Superior temporal gyrus (tissue), 1 donor: ENCODE measurements at regions not wholly inside any gene's neighbourhood (a gene's known extent, or its start where the extent isn't known, plus 50 kb on each side); places are given as distances from the start of the nearest gene placed in this dataset.
"Not testable (repeated sequence)": the region's sequence is repeated elsewhere in the genome, so short reads cannot be mapped to it uniquely, and the experiment has no call there.

Experiments used
- DNase-seq: peaks from one replicate; pipeline ENCODE4 v3.0.0-alpha.2; 2016; ENCODE audit errors: extremely low spot score

DNA sequence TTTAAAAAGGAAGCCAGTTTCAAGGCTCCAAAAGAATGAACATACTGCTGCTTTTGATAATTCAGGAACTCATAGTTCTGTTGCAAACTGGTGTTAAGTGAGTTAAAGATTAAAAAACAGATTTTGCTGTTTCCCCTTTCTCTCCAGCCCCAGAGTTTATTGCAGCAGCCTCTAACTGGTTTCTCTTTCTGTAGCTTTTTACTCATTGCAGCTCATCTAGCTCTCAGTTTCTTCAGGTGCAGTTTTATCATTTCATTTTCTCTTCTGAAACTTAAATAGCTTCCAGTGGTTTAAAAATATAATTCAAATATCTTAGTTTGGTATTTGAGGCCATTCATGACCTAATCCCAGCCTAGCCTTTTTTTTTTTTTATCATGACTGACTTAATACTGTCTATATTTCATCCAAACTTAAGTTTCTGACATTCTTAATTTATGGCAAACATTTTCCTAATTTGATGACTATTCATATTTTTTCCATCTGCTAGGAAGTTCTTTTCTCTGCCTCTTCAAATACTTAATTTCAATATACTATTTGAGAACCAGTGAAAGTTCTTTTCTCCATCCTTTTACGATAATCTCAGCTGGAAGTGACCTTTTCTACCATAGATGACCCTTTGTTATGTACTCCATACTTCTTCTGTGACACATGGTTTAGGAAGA lies 252.7 kb upstream of the GRIA1 start:
- no peak for DNase-seq

DNA sequence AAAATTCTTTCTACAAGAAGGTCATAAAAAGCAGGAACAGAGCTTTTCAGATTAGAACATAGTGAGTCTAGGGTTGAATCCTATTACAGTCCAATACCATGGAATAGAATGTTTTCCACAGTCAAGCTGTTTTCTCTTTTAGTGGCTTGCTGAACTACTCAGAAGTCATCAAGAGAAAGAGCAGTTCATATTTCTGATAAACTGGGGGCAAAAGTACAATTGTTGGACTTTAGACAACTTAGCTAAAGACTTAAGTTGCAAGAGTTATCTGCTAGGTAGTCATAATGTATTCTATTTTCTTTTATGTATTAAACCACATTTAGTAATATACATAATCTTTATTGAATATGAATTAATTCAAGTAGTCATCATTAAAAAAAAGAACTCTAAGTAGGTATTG lies 233.1 kb upstream of the GRIA1 start:
- no peak for DNase-seq

DNA sequence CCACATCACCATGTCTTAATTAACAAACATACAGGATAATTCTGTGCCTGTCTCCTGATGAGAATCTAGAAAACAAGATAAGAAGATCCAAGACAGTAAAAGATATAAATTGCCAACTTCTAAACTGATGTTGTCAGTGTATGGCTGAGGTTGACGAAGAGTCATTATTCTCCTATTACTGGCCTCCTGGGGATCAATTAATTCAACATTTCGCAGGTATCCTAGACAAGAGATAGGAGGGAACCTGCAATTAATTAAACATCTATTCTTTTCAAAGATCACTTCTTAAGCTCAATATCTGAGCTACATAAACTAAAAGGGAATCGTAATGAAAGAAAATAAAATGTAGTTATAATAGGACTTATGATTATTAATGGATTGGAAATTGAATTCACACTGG lies 232.0 kb upstream of the GRIA1 start:
- DNase-seq = no peak

DNA sequence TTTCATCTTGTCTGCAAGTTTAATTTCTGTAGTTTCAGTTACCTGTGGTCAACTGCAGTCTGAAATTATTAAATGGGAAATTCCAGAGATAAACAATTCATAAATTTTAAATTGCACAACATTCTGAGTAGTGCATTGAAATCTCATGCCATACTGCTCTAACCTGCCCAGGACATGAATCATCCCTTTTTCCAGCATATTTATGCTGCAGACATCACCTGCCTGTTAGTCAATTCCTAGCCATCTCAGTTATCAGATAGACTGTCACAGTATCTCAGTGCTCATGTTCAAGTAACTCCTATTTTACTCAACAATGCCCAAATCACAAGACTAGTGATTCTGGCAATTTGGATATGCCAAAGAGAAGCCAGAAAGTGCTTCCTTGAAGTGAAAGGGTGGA lies 223.0 kb upstream of the GRIA1 start:
- DNase-seq = no peak

DNA sequence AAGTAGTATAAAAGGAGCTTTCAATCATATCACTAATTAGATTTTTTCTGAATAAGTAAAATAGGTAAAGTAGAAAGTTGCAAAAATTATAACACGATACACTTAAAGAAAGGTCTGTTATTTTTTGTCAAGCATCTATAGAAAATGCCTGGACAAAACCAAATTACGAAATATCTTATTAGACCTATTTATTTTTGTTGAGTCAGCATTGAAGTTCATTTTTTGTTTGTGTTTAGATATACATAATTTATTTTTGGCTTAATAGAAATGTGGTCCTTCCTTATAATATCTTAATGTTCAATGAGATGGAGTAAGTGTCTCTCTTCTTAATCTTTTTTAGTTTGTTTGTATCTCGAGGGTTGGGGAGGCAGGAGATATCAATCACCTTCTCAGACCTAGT lies 214.8 kb upstream of the GRIA1 start:
- no peak for DNase-seq

DNA sequence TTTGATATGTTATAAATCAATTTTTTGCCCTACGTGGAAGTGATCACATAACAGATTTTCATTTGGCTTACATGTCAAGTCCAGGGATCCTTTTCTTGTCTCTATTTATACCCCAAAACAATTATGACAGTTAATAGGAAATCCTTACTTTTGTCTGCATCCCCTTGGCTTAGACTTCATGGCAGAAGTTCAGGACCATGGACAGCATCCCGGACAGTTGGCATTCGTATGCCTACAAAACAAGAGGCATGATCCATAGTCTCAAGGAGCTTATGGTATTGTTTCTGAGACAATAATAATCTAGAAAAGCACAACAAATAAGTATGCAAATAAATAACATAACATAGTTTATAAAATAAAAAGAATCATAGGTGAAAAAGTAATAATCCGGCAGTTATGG lies 214.3 kb upstream of the GRIA1 start:
- DNase-seq = no peak

DNA sequence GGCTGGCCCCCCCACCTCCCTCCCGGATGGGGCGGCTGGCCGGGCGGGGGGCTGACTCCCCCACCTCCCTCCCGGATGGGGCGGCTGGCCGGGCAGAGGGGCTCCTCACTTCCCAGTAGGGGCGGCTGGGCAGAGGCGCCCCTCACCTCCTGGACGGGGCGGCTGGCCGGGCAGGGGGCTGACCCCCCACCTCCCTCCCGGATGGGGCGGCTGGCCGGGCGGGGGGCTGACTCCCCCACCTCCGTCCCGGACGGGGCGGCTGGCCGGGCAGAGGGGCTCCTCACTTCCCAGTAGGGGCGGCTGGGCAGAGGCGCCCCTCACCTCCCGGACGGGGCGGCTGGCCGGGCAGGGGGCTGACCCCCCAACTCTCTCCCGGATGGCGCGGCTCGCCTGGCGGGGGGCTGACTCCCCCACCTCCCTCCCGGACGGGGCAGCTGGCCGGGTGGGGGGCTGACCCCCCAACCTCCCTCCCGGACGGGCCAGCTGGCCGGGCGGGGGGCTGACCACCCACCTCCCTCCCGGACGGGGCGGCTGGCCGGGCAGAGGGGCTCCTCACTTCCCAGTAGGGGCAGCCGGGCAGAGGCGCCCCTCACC lies 194.1 kb upstream of the GRIA1 start:
- not testable (repeated sequence) for DNase-seq

DNA sequence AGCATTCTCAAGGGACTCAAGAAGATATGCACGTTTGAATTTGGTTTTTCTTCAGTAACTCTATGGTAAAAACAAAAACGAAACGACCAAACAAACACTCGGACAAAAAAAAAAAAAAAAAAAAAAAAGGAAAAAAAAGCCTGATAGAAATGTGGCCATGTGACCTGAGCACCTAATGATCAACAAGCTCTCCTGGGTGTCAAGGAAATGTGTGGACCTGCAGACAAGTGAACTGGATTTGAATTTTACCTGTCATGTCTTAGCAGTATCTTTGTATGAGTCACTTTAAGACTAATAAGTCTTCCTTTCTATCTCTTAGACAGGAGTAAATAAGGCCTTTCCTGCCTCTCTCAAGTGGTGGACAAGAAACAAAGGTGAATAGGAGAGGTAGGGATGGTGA lies 190.6 kb upstream of the GRIA1 start:
- no peak for DNase-seq

DNA sequence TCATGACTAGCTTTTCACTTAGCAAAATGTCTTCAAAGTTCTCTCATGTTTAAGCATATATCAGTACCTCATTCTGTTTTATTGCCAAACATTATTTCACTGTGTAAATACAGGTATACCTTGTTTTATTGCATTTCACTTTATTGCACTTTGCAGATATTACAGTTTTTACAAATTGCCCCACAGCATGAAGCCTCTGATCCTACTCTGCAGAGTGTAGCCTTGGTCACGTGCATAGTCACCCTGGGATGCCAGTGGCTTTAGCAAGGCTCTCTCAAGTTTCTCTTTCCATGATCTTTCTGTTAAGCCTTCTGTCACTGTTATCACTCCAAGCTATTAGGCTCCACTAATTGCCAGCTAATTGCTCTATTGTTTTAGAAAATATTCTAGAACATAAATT lies 182.2 kb upstream of the GRIA1 start:
- DNase-seq = no peak

DNA sequence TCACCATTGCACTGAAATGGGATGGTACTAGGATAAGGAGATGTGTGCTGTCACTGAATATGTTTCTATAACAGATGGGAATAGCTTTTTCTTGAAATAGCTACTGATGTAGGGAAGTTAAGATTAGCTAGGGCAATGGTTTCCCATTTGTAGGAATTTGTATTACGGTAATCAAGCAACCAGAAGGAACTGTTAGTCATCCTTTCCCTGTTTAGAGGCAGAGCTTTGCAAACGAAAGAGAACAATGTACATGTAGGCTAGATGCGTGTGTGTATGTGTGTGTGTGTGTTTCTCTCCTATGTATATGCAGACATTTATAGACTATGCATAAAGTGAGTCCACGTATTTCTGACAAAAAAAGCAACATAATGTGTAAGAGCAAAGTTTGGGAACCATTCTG lies 171.9 kb upstream of the GRIA1 start:
- peak; percentile 62 for DNase-seq

DNA sequence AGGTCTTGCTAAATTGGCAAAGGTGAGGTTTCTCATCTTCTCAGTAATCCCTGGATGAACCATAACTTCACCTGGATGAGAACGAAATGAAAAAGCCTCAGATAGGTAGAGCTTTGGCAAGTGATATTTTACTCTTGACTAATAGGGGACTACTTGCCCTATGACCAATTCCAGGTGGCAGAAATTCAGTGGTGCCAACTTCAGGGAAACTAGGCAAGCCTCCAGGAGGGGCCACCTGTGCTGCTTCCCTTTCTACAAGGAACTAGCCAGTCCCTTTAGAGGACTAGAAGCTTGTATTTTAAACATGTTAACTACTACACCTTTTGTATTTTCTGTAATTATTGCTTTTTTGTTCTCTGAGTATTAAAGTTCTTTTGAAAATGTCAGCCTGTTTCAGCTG lies 169.0 kb upstream of the GRIA1 start:
- DNase-seq = no peak

DNA sequence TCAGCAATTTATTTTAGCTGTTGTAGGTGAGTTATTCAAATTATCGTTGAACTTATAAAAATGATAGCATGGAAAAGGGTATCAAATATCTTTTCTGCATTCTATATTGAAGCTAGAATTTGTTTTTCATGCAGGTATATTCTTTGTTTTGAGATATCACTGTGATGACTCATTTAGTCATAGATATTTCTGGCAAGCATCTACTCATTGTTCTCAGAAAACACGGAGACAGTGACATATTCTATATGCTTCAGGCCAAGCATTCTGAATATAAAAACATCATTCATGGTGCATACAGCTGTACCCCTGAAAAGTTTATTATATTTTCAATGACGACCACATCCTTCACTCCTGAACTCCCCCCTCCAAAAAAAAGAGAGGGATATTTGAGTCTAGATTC lies 150.3 kb upstream of the GRIA1 start:
- no peak for DNase-seq

DNA sequence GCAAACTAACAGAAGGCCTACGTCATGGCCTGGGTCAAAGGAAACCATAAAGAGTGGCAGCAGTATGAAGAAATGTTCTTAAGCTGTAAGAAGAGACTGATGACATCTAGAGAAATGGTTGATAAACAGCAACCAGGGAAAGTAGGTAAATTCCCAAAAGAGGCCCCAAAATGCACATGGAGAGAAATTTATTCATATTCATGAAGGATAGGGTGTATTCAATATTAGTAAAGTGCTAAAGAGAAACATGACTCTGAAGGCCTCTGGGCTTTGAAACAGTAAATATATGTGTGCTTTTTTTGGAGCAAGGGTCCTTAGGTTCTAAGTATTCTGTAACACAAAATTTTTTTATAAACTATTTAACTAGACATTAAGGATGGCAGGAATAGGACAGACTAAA lies 149.7 kb upstream of the GRIA1 start:
- no peak for DNase-seq

DNA sequence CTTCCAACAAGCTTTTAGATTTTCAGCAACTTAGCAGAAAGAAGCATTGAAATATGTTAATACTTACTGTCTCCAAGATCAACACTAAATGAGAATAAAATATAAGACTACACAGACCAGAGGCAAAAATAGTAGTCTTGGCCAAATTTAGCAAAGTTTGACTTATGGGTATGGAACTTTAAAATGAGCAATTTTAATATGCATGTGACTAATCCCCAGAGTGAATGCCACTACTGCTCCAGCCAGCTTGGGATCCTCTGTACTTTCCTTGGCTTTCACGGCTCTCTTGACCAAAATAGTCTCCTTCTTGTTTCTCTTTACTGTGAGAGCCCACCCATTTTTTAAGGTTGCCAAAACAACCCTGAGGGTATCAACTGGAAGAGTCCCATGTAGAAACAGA lies 148.0 kb upstream of the GRIA1 start:
- no peak for DNase-seq

DNA sequence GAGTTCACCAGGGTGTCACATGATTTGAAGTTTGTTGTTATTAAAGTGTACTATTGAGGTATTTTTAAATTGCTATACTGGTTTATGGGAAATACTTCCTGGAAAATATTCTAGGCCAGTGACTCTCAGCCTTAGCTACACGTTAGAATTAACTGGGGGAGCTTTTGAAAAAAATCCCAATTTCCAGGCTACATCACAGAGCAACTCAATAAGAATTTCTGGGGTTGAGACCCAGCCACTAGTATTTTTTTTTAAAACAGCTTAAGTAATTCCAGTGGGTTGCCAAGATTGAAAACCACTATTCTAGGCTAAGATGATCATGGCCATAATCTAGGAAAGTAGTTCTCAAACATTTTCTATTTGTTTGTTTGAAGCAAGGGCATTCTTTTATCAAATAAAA lies 142.9 kb upstream of the GRIA1 start:
- DNase-seq = no peak

DNA sequence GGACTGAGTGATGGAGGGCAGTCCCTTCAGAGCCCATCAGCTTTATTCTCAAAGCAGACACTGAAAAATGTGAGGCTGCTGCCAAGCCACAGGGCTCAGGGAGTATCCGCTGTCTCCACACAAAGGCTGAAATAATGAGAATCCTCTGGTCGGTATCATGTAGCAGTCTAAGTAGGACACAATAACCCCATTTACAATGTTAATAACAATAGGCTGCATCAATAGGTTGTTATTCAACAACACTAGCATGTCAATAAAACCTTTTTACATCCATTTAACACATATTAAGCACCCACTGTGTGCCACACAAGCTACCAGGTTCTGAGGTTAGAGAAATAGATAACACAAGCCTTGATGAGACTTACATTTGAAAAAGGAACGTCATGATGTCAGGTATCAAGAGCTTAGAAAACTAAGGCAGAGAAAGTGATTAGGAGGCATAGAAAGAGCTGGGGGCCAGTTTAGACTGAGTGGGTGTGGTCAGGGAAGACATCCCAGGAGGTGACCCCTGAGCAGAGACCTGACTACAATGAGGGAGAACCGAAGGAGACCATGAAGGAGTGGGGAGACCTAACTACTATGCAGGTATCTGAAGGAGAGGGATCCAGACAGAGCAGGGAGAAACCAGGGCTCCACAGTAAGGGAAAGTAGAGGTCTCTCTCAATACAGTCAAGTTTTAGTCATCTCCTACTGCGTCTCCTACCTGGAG lies 140.1 kb upstream of the GRIA1 start:
- no peak for DNase-seq

DNA sequence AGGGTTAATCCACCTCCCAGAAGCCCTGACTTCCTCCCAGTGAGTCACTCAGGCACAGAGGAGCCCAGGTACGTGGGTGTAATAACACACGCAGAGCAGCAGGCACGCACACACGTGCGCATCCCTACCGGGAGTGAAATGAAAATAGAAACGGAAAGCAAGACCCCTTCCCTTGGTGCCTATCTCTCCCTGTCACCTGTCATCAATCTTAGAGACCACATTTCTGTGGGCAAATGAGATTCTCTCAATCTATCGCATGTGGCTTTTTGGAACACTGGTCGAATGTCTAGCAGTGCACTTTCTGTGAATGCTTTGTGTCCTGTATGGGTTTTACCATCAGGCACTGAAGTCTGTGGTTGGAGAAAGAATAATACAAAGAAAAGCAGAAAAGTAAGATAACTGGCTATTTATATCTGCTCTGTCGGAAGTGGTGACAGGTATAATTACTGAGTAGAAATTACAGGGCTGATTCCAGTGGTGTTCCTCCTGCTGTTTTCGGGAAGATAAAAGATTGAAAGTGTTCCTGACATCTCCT lies 137.7 kb upstream of the GRIA1 start:
- DNase-seq = no peak

DNA sequence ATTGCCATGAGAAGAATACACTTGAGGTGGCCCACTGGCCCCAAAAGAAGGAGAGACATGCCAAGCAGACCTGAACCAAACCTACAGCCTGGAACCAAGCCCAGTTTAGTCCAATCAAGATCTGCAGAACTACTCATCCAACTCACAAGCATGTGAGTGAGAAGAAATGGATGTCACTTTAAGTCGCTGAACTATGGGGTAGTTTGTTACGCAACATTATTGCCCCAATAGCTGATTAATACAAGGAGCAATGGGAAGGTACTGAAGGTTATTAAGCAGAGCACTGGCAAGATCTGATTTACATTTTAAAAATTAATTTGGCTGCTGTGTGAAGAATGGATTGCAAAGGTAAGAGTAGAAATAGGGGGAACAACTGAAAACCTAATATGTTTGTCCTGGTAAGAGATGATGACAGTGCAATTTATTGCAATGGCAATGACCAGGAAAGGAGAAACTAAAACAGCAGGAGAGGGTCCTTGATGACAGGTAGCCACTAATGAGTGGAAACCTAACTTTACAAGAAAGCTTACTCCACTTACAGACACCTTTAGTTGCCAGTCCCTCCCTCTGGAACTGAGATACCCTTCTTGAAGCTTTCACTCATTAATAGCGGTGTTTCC lies 132.9 kb upstream of the GRIA1 start:
- DNase-seq = no peak

DNA sequence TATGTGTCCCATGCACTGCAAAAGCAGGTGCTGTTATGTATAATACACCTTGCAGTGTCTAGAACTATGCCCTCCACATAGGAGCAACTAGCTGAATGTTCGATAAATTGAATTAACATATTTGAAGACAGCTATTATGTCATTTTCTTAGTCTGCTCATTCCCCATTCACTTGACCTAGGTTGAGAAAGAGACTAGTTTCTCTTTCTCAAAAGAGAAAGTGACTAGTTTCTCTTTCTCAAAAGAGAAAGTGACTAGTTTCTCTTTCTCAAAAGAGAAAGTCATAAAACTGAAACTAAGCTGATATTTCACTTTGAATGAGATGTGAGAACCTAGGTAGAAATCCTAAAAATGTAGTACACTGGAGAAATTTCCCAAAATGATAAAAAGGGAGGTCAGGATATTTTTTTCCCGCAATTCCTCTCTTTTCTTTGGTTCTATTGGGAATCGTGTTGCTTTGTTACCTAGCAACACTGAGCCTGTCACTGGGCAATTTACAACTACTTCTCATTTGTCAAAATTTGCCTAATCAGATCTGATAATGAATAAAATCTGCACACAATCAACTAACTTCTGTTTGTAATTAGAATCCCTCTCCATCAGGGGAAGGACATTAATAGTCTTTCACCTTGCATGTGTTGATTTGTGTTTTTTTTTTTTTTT lies 132.0 kb upstream of the GRIA1 start:
- DNase-seq = no peak

DNA sequence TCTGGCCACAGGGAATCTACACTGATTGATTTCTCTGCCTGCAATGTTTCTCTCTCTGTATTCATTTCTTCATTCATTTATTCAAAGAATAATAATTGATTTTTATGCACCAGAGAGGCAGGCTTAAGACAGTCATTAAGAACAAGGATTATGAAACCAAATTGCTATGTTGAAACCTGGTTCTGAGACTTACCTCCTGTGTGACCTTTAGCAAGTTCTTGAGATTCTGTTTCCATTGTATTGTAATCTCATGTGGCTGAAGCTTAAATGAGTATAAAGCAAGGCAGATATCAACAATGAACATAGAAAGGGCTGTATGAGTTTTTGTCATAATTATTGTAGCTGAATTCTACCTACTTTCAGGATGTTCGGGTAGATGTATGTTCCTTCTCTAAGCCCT lies 129.6 kb upstream of the GRIA1 start:
- DNase-seq = no peak

DNA sequence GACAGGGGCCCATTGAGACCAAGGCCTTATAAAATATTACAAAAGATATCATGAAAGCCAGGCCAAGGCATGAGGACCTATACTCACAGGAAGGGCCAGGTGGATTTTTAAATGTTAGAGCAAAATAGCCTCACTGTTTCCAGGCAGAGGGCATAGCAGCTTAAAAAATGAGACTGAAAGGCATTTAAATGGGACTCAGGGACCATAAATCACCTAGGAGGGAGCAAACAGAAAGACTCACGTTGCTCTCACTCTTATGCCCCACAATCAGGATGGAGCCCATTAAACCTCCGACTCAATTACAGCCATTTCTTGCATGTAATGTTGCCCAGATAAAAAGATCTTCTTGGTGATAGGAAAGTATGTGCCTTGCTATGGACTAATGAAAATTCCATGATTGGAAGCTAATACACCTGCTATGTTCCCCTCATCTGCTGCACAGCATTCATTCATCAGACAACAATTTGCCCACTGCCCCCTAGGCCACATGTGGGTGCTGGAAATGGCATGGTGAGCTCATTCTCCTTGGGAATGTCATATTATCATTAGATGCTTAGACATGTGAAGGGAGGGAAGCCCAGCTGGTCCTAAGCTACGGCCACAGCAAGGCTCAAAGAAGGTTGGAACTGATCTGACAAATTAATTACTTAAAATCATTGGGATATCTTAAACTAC lies 128.6 kb upstream of the GRIA1 start:
- no peak for DNase-seq

DNA sequence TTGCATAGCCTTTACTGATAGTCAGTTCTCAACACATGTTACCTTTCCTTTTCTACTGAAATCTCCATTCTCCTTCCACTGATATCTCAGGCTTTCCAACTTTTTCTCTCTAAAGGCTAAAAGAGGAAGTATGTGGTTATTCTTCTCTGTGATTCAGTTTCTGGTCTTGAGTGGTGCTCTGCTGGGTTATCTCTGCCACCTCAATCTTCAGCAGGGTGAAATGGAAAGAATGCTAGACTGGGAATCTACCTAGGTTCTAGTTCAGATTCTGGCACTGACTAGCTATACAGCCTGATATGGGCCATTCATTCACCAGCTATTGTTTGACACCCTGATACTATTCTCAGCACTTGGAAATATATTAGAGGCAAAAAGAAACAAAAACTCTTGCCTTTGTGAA lies 124.9 kb upstream of the GRIA1 start:
- no peak for DNase-seq
